Fibroblast of mammary gland (primary cell): ENCODE measurements at regions not wholly inside any gene's neighbourhood (a gene's known extent, or its start where the extent isn't known, plus 50 kb on each side); places are given as distances from the start of the nearest gene placed in this dataset.
A peak's percentile ranks its signal among the peaks of the same experiment; 100 is the strongest.

Source experiments
- DNase-seq: peaks from one replicate; pipeline ENCODE4 v3.0.0-alpha.2; 2010; ENCODE audit warnings: low read depth
- H3K4me3 ChIP-seq: 2 replicates; pipeline ENCODE4 v1.5.1; 2011; ENCODE audit warnings: low read depth, mild to moderate bottlenecking, low read length, moderate library complexity; ENCODE audit not compliant: control insufficient read depth
- CTCF ChIP-seq: conservative IDR thresholded peaks from 2 replicates; pipeline ENCODE4 v1.5.1; 2011; ENCODE audit warnings: low read depth, low read length, inconsistent platforms; ENCODE audit not compliant: control insufficient read depth, insufficient read depth

GRCh38 chr6:55960344-55960743 lies 85.0 kb upstream of the BMP5 start:
- no peak overlapping the region for H3K4me3 ChIP-seq
- no peak for TF ChIP-seq CTCF
- DNase-seq: no peak

GRCh38 chr6:55958790-55959189 lies 83.4 kb upstream of the BMP5 start:
- DNase-seq: no peak
- no peak for TF ChIP-seq CTCF

GRCh38 chr6:55957961-55958422 lies 82.6 kb upstream of the BMP5 start:
- H3K4me3 ChIP-seq: no peak overlapping the region
- DNase-seq: peak; percentile 79
- TF ChIP-seq CTCF: no peak

More at GRCh38 chr6:55958790-55959189, 83.4 kb upstream of the BMP5 start:
- H3K4me3 ChIP-seq: no peak overlapping the region

GRCh38 chr6:55955684-55956083 lies 80.3 kb upstream of the BMP5 start:
- DNase-seq: no peak
- no peak for TF ChIP-seq CTCF
- no peak overlapping the region for H3K4me3 ChIP-seq

GRCh38 chr6:55954436-55954835 lies 79.0 kb upstream of the BMP5 start:
- no peak for DNase-seq
- H3K4me3 ChIP-seq: no peak overlapping the region
- TF ChIP-seq CTCF: no peak

GRCh38 chr6:55953335-55953734 lies 77.9 kb upstream of the BMP5 start:
- peak overlapping the region; percentile 34 for H3K4me3 ChIP-seq
- DNase-seq: peak; percentile 82
- peak; percentile 55 for TF ChIP-seq CTCF
